Coronary artery (tissue), 2 donors: ENCODE measurements at regions not wholly inside any gene's neighbourhood (a gene's known extent, or its start where the extent isn't known, plus 50 kb on each side); places are given as distances from the start of the nearest gene placed in this dataset.
"Not testable (repeated sequence)": the region's sequence is repeated elsewhere in the genome, so short reads cannot be mapped to it uniquely, and the experiment has no call there.

Experiments used
- DNase-seq: peaks from one replicate; pipeline ENCODE4 v3.0.0-alpha.2; 2017; ENCODE audit warnings: low spot score
- H3K27ac ChIP-seq, 2 donors: fragments of 200-600 bp; sonication (generic); one replicate each; pipeline ENCODE4 v1.5.1; 2016 to 2019
- H3K4me3 ChIP-seq: fragments of 200-600 bp; sonication (generic); 2 replicates; pipeline ENCODE4 v1.5.1; 2016; ENCODE audit warnings: mild to moderate bottlenecking, moderate library complexity
- TF ChIP-seq, protein P1 (sequence below): fragments of 200-600 bp; sonication (generic); IDR thresholded peaks from one replicate; pipeline ENCODE4 v1.5.1; 2019; ENCODE audit warnings: antibody characterized with exemption

DNA sequence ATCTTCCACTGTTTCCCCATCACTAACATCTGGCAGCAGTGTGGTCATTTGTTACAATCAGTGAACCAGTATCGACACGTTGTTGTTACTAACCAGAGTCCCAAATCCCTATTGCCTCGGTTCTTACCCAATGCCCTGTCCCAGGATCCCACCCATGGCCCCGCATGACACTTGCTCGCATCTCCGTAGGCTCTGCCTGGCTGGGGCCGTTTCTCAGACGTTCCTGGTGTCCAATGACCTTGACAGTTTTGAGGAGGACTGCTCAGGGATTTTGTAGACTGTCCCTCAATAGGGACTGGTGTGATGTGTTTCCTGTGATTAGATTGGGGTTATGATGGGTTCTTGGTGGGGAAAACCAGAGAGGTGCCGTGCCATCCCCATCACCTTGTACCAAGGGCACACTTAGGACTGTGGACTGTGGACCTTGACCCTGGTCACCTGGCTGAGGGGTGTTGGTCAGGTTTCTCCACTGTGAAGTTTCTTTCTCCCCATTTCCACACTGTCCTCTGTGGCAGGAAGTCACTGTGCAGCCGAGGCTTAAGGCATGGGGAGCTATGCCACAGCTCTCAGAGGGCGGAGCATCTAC lies 108.4 kb downstream of the ADRA2C start:
- Histone ChIP-seq H3K27ac (no peak overlapping the region), H3K4me3 (no peak overlapping the region)
- no peak for DNase-seq
- TF ChIP-seq, protein P1, sequence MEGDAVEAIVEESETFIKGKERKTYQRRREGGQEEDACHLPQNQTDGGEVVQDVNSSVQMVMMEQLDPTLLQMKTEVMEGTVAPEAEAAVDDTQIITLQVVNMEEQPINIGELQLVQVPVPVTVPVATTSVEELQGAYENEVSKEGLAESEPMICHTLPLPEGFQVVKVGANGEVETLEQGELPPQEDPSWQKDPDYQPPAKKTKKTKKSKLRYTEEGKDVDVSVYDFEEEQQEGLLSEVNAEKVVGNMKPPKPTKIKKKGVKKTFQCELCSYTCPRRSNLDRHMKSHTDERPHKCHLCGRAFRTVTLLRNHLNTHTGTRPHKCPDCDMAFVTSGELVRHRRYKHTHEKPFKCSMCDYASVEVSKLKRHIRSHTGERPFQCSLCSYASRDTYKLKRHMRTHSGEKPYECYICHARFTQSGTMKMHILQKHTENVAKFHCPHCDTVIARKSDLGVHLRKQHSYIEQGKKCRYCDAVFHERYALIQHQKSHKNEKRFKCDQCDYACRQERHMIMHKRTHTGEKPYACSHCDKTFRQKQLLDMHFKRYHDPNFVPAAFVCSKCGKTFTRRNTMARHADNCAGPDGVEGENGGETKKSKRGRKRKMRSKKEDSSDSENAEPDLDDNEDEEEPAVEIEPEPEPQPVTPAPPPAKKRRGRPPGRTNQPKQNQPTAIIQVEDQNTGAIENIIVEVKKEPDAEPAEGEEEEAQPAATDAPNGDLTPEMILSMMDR: no peak

DNA sequence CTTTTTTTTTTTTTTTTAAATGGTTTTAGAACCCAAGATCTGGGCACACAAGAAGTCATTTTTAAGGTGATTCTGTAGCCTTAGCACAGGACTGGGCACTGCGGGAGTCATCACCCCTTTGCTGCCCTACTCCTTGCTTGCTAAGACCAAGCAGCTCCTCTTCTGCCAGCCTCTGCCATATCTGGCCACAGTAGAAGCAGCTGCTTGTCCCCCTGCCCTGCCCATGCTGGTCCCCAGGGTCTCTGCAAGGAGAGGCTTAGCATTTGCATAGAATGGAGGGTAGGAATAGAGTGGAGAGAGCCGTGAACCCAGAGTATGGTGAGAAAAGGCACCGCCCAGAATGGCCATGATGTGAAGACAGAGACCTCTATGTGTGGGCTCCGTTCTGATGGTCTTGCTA lies 109.3 kb downstream of the ADRA2C start:
- DNase-seq: no peak
- TF ChIP-seq, protein P1: no peak
- H3K27ac ChIP-seq: no peak overlapping the region
- H3K4me3 ChIP-seq: no peak overlapping the region

DNA sequence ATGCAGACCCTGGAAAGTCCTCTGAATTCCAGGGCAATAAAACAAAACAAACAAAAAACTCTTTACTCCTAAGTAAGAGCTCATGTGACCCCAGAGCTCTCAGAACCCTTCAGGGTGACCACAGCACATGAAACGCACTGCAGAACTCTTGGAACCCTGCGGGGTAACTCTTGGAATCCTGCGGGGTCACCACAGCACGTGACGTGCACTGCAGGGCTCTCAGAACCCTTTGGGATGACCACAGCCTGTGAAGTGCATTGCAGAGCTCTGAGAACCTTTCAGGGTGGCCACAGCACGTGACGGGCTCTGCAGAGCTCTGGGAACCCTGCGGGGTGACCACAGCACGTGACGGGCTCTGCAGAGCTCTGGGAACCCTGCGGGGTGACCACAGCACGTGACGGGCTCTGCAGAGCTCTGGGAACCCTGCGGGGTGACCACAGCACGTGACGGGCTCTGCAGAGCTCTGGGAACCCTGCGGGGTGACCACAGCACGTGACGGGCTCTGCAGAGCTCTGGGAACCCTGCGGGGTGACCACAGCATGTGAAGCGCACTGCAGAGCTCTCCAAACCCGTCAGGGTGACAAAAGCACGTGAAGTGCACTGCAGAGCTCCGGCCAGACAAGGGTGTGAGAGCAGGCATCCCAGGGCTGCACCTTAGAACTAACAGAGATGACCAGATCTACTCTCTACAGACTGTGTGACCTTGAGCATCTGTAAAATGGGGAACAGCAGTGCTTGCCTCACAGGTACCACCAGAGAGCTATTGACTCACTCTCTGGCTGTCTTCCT lies 110.1 kb downstream of the ADRA2C start:
- not testable (repeated sequence) for H3K4me3 ChIP-seq, DNase-seq, H3K27ac ChIP-seq

DNA sequence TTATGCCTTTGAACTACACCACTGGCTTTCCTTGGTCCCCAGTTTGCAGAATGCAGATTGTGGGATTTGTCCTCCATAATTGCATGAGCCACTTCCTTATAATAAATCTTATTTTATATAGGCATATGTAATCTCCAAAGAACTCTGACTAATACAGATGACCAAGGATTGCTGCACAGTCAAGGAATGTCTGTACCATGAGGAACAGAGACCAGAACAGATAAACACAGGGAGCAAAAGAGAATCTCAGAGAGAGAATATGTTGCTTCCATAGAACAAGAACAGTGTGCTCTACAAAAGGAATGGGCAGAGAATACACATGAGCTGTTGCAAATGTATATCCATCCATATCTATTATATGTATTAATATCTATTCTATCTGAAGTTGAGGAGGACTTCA lies 111.1 kb downstream of the ADRA2C start:
- DNase-seq: no peak
- Histone ChIP-seq H3K27ac (no peak overlapping the region), H3K4me3 (no peak overlapping the region)
- TF ChIP-seq, protein P1: no peak

DNA sequence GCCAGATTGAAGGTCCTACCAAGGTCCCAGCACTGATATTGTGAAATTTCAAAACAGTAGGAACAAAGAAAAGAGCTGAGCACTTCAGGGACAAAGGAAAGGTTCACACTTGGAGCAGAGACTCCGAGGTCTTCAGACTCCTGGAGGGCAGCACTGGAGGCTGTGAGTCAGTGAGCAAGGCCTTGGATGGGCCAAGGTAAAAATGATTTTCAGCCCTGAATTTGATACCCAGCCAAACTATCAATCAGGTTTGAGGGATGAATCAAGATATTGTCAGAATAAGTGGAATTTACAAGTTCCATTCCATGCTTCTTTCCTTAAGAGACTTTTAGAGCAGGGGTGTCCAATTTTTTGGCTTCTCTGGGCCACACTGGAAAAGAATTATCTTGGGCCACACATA lies 111.7 kb downstream of the ADRA2C start:
- TF ChIP-seq, protein P1: no peak
- no peak for DNase-seq
- H3K27ac ChIP-seq: no peak overlapping the region
- H3K4me3 ChIP-seq: no peak overlapping the region

DNA sequence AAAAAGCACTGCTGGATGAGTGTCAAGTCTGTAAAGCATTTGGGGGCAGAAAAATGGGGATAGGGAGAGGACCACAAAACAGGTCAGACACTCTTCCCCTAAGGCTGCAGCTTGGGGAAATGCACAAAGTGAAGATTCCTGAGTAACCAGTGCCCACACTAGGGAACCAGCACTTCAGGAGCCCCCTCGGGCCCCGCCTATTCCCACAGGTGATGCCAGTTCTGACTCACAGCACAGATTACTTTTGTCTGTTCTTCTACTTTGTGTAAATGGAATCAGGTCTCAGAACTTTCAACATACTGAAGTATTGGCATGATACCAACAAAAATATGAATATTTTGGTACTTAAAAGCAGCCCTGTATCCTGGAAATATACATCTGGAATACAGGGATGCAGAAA lies 112.5 kb downstream of the ADRA2C start:
- H3K4me3 ChIP-seq: no peak overlapping the region
- no peak for DNase-seq
- no peak overlapping the region for H3K27ac ChIP-seq
- TF ChIP-seq, protein P1: no peak

DNA sequence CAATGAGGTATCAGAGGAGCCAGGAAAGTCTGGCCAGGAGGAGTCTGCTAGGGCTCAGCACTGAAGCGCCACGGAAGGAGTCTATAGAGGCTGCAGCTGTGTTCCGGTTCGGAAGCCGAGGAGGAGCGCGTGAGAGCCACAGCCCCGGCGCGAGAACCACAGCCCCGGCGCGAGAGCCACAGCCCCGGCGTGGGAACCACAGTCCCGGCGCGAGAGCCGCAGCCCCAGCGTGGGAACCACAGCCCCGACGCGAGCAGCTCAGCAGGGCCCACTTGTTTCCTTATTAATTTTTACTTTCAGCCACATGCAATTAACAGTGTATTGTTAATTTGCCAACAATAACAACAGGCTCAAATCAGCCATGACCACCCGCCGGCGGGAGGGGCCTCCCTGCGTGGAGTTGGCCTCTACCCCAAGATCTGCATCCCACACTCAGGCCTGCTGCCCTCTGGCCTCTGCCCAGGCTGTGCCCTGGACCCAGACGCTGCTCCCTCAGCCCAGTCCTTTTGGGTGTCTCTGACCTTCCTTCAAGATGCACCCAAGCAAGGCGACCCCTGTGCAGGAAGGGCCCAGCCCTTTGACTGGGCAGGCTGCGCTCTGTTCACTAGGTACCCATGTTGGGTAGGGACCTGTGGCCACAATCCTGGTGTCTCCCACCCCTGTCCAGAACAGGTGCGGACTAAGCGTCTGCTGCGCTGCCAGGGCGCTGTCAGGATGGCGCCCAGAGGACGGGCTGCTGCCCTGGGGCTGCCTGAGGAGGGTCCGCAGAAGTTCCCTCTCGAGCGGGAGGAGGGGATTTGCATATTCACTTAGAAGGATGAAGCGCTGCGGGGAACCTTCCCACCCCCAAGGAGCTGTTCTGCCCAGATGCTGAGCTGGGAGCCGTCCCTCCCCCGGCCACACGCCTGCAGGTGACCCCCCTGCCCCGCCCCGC lies 113.8 kb downstream of the ADRA2C start:
- Histone ChIP-seq H3K27ac (no peak overlapping the region), H3K4me3 (peak overlapping the region; percentile 36)
- no peak for DNase-seq
- TF ChIP-seq, protein P1: no peak
